ENCODE measurements at regions not wholly inside any gene's neighbourhood (a gene's known extent, or its start where the extent isn't known, plus 50 kb on each side); places are given as distances from the start of the nearest gene placed in this dataset.
"Not testable (repeated sequence)": the region's sequence is repeated elsewhere in the genome, so short reads cannot be mapped to it uniquely, and the experiment has no call there.

GRCh38 chr6:11460001-11460668 is 77.4 kb upstream of the TMEM170B start:
- Histone ChIP-seq H3K27ac (no peak overlapping the region), H3K36me3 (replicated peaks) (no peaks in the 10 kb centered on the region), H3K4me3 (ENCODE audit: low read depth, low read length) (no peak overlapping the region), H3K27me3 (replicated peaks) (no peaks in the 10 kb centered on the region)
- TF ChIP-seq, protein P1, sequence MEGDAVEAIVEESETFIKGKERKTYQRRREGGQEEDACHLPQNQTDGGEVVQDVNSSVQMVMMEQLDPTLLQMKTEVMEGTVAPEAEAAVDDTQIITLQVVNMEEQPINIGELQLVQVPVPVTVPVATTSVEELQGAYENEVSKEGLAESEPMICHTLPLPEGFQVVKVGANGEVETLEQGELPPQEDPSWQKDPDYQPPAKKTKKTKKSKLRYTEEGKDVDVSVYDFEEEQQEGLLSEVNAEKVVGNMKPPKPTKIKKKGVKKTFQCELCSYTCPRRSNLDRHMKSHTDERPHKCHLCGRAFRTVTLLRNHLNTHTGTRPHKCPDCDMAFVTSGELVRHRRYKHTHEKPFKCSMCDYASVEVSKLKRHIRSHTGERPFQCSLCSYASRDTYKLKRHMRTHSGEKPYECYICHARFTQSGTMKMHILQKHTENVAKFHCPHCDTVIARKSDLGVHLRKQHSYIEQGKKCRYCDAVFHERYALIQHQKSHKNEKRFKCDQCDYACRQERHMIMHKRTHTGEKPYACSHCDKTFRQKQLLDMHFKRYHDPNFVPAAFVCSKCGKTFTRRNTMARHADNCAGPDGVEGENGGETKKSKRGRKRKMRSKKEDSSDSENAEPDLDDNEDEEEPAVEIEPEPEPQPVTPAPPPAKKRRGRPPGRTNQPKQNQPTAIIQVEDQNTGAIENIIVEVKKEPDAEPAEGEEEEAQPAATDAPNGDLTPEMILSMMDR (IDR thresholded peaks at IDR 0.05; ENCODE audit: low read depth, low read length, missing control alignments) = peak; percentile 35
- DNase-seq = peak; percentile 24
- in situ Hi-C loops (cut with HindIII; ENCODE audit: low pct_ligation_motif_present, low sequenced_read_pairs) = no loop called here

DNA sequence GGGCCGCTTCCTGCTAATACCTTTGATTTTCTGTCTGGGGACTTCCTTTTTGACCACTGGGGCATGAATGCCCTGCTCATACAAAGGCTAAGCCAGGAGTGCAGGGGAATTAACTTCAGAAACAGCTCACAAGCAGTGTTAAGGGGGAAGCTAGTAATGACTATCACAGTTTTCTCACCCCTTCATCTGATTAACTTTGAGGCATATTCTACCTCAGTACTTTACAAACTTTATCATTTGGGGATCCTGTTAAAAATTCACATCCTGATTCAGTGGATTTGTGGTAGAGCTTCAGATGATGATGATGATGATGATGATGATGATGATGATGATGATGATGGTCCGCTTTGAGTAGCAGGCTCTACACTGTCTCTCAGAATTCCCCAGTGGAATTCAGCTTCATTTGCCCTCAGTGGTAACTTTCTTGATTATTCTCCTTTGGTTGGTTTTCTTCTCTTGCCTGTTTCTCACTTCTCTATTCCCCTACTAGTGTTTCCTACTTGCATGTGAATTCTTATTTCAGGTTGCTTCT is 78.4 kb upstream of the TMEM170B start:
- TF ChIP-seq, protein P1 (IDR thresholded peaks at IDR 0.05; ENCODE audit: low read depth, low read length, missing control alignments) = no peak
- in situ Hi-C loops (cut with HindIII; ENCODE audit: low pct_ligation_motif_present, low sequenced_read_pairs) = no loop called here
- Histone ChIP-seq H3K27ac (no peak overlapping the region), H3K4me3 (ENCODE audit: low read depth, low read length) (no peak overlapping the region), H3K36me3 (replicated peaks) (no peaks in the 10 kb centered on the region), H3K27me3 (replicated peaks) (no peaks in the 10 kb centered on the region)
- DNase-seq = no peak

DNA sequence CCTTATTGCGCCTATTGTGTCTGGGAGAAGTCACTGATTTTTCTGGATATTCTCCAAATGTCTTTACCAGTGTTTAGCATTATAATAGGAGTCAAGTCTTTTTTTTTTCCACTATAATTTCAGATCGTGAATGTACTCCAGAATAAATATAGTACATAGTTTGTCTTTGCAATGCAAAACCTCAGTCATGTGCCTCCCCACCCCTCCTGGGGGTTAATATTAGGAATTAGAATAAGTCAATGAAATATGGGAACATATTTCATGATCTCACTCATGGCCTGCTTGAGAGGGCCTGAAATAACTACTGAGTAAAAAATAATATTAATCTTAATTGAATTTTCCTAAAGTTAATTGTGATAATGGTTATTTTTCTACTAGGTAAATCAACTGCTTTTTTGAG is 79.0 kb upstream of the TMEM170B start:
- in situ Hi-C loops (cut with HindIII; ENCODE audit: low pct_ligation_motif_present, low sequenced_read_pairs) = no loop called here
- Histone ChIP-seq H3K27me3 (replicated peaks) (no peaks in the 10 kb centered on the region), H3K4me3 (ENCODE audit: low read depth, low read length) (no peak overlapping the region), H3K27ac (no peak overlapping the region), H3K36me3 (replicated peaks) (no peaks in the 10 kb centered on the region)
- TF ChIP-seq, protein P1 (IDR thresholded peaks at IDR 0.05; ENCODE audit: low read depth, low read length, missing control alignments) = no peak
- no peak for DNase-seq

- H3K27me3 ChIP-seq (replicated peaks); in situ Hi-C loops (cut with HindIII; ENCODE audit: low pct_ligation_motif_present, low sequenced_read_pairs); H3K27ac ChIP-seq; H3K36me3 ChIP-seq (replicated peaks); H3K4me3 ChIP-seq (ENCODE audit: low read depth, low read length); DNase-seq: not testable (repeated sequence)
Measured at GRCh38 chr6:11457422-11457821, 80.1 kb upstream of the TMEM170B start.

DNA sequence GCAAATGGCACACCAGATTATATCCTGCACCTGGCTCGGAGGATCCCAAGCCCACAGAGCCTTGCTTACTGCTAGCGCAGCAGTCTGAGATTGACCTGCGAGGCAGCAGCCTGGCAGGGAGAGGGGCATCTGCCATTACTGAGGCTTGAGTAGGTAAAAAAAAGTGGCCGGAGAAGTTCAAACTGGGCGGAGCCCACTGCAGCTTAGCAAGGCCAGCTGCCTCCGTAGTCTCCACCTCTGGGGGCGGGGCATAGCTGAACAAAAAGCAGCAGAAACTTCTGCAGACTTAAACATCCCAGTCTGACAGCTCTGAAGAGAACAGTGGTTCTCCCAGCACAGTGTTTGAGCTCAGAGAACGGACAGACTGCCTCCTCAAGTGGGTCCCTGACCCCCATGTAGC is 85.4 kb upstream of the TMEM170B start:
- H3K27me3 ChIP-seq (replicated peaks); in situ Hi-C loops (cut with HindIII; ENCODE audit: low pct_ligation_motif_present, low sequenced_read_pairs); H3K4me3 ChIP-seq (ENCODE audit: low read depth, low read length); H3K36me3 ChIP-seq (replicated peaks); DNase-seq; H3K27ac ChIP-seq: not testable (repeated sequence)

DNA sequence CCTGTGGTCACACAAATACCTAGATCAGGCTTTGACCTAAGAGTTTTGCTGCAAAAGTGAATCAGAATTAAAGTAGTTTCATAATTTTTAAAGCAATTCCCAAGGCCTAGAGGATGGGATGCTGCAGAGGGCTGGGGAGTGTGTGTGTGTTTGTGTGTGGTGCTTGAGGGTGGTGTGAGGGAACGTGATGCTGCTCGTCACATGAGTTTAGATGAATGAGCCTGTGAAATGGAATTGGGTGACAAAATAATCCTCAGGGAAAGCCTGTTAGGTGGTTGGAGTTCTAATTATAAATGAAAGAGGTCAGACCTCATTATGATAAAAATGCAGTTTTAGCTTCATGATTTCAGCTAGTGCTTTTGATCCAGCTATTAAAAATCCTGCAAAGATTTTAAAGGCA is 87.5 kb upstream of the TMEM170B start:
- in situ Hi-C loops (cut with HindIII; ENCODE audit: low pct_ligation_motif_present, low sequenced_read_pairs) = no loop called here
- no peaks in the 10 kb centered on the region for H3K27me3 ChIP-seq (replicated peaks)
- TF ChIP-seq, protein P1 (IDR thresholded peaks at IDR 0.05; ENCODE audit: low read depth, low read length, missing control alignments) = no peak
- H3K27ac ChIP-seq = no peak overlapping the region
- no peaks in the 10 kb centered on the region for H3K36me3 ChIP-seq (replicated peaks)
- H3K4me3 ChIP-seq (ENCODE audit: low read depth, low read length) = no peak overlapping the region
- DNase-seq = no peak

GRCh38 chr6:11449408-11449807 is 88.1 kb upstream of the TMEM170B start:
- Histone ChIP-seq H3K27me3 (replicated peaks) (no peaks in the 10 kb centered on the region), H3K36me3 (replicated peaks) (no peaks in the 10 kb centered on the region), H3K27ac (no peak overlapping the region), H3K4me3 (ENCODE audit: low read depth, low read length) (no peak overlapping the region)
- no peak for DNase-seq
- TF ChIP-seq, protein P1 (IDR thresholded peaks at IDR 0.05; ENCODE audit: low read depth, low read length, missing control alignments) = no peak
- in situ Hi-C loops (cut with HindIII; ENCODE audit: low pct_ligation_motif_present, low sequenced_read_pairs) = no loop called here

All from brain microvascular endothelial cell (primary cell).